ENCODE measurements at regions not wholly inside any gene's neighbourhood (a gene's known extent, or its start where the extent isn't known, plus 50 kb on each side); places are given as distances from the start of the nearest gene placed in this dataset.

DNA sequence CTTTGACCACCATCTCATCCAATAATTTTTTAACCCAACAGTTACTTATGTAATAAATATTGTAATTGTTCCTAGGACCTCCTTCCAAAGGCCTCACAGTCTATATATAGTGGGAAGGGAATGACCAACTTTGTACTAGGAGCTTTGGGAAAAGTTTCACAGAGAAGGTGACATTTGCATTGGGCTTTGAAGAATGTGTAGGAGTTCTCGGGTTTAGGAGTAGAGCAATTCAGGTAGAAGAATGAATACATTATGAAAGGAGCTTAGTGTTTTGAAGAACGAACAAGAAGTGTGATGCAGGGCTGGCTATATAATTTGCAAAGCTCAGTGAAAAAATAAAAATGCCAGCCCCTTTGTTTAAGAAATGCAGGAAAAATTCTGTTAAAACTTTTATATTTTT lies 330.4 kb upstream of the DEPDC1 start:
- intact Hi-C loops (cut with DNase I): no loop called here
- DNase-seq: no peak
- Histone ChIP-seq H3K9me3 (peaks cover 0 to 3% (median 1%) of the 10 kb centered on the region in 4 donors), H3K4me1 (no peaks in the 10 kb centered on the region), H3K27ac (no peak overlapping the region), H3K27me3 (no peaks in the 10 kb centered on the region), H3K4me3 (no peak overlapping the region), H3K36me3 (no peaks in the 10 kb centered on the region)
- TF ChIP-seq CTCF (IDR thresholded peaks at IDR 0.05): no peak
- TF ChIP-seq POLR2AphosphoS5 (IDR thresholded peaks at IDR 0.05): no peak
- TF ChIP-seq POLR2A (IDR thresholded peaks at IDR 0.05): no peak
- TF ChIP-seq EP300 (IDR thresholded peaks at IDR 0.05): no peak
- WGBS, 2 donors: 81 to 85% methylated on average over 2 of the region's 2 CpGs

GRCh38 chr1:68828013-68828412 lies 331.1 kb upstream of the DEPDC1 start:
- no peak overlapping the region for H3K4me3 ChIP-seq
- no peak overlapping the region for H3K27ac ChIP-seq
- H3K4me1 ChIP-seq: no peaks in the 10 kb centered on the region
- no peaks in the 10 kb centered on the region for H3K27me3 ChIP-seq
- intact Hi-C loops (cut with DNase I): no loop called here
- TF ChIP-seq EP300 (IDR thresholded peaks at IDR 0.05): no peak
- TF ChIP-seq CTCF (IDR thresholded peaks at IDR 0.05): no peak
- no peak for TF ChIP-seq POLR2AphosphoS5 (IDR thresholded peaks at IDR 0.05)
- TF ChIP-seq POLR2A (IDR thresholded peaks at IDR 0.05): no peak
- no peaks in the 10 kb centered on the region for H3K36me3 ChIP-seq
- WGBS, 2 donors: 68 to 80% methylated on average over 3 of the region's 3 CpGs
- DNase-seq: no peak
- peaks cover 0 to 3% (median 1%) of the 10 kb centered on the region in 4 donors for H3K9me3 ChIP-seq

DNA sequence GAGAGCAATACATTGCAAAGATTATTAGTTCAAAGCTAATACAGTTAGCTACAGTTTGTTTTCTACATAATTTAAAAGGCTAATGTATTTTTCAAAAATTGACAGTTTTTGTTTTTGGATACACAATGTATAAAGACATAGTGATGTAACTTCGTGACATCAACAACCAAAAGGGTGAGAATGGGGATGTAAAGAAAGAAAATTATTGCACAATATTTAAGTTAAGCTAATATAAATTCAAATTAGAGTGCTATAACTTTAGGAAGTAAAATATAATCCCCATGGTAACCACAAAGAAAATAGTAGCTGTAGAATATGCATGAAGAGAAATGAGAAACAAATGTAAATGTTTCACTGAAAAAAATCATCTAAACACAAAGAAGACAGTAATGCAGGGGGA lies 334.4 kb upstream of the DEPDC1 start:
- intact Hi-C loops (cut with DNase I): no loop called here
- H3K9me3 ChIP-seq: peaks cover 0 to 3% (median 1%) of the 10 kb centered on the region in 4 donors
- no peaks in the 10 kb centered on the region for H3K36me3 ChIP-seq
- WGBS, 2 donors: 0 to 1% methylated on average over 1 of the region's 1 CpG
- H3K4me3 ChIP-seq: no peak overlapping the region
- TF ChIP-seq POLR2AphosphoS5 (IDR thresholded peaks at IDR 0.05) (no peak), POLR2A (IDR thresholded peaks at IDR 0.05) (no peak), EP300 (IDR thresholded peaks at IDR 0.05) (no peak), CTCF (IDR thresholded peaks at IDR 0.05) (no peak)
- H3K4me1 ChIP-seq: no peaks in the 10 kb centered on the region
- no peaks in the 10 kb centered on the region for H3K27me3 ChIP-seq
- no peak for DNase-seq
- H3K27ac ChIP-seq: no peak overlapping the region

GRCh38 chr1:68848017-68848416 lies 351.1 kb upstream of the DEPDC1 start:
- intact Hi-C loops (cut with DNase I): no loop called here
- WGBS, 2 donors: 84 to 88% methylated on average over 3 of the region's 3 CpGs

More at GRCh38 chr1:68848017-68848416, 351.1 kb upstream of the DEPDC1 start:
- no peak for DNase-seq
- Histone ChIP-seq H3K4me1 (no peaks in the 10 kb centered on the region), H3K27ac (no peak overlapping the region), H3K4me3 (no peak overlapping the region), H3K36me3 (no peaks in the 10 kb centered on the region), H3K9me3 (peaks cover 0 to 3% (median 0%) of the 10 kb centered on the region in 4 donors), H3K27me3 (no peaks in the 10 kb centered on the region)
- TF ChIP-seq POLR2A (IDR thresholded peaks at IDR 0.05) (no peak), POLR2AphosphoS5 (IDR thresholded peaks at IDR 0.05) (no peak), EP300 (IDR thresholded peaks at IDR 0.05) (no peak), CTCF (IDR thresholded peaks at IDR 0.05) (no peak)

Measured in sigmoid colon (tissue), 6 donors.